Endothelial cell of umbilical vein (primary cell): ENCODE measurements at regions not wholly inside any gene's neighbourhood (a gene's known extent, or its start where the extent isn't known, plus 50 kb on each side); places are given as distances from the start of the nearest gene placed in this dataset.

Source experiments
- BruUV-seq: library from RNA; stranded (reverse); fragments of 400-500 nt; replicated peaks from 2 replicates; lab custom pipeline; 2021; lab: Mats Ljungman, UMichigan
- CTCF ChIA-PET: fragments of 300-600, 350-600 bp; sonication (Branson Sonifier 250); formaldehyde crosslinking; loops from one replicate; lab custom pipeline; 2021; ENCODE audit warnings: antibody characterized with exemption, inconsistent platforms; lab: Charles Lee
- POLR2A ChIA-PET: fragments of 300-600, 350-600 bp; sonication (Branson Sonifier 250); formaldehyde crosslinking; loops from one replicate; lab custom pipeline; 2021; ENCODE audit warnings: antibody characterized with exemption, inconsistent platforms; lab: Charles Lee
- DNase-seq: peaks from one replicate; pipeline ENCODE4 v3.0.0-alpha.2; 2011; ENCODE audit warnings: low read depth, low spot score
- FAIRE-seq: peaks from 2 replicates; lab custom pipeline; 2011; peaks lifted over from hg19 to GRCh38; lab: Jason Lieb, UNC
- H2AFZ ChIP-seq: 2 replicates; pipeline ENCODE4 v1.6.0; 2012; ENCODE audit warnings: low read depth, low read length, control low read depth, inconsistent platforms
- H3K27ac ChIP-seq: 2 replicates; pipeline ENCODE4 v1.5.1; 2011; ENCODE audit warnings: low read depth, mild to moderate bottlenecking, control low read depth, low read length, moderate library complexity; ENCODE audit not compliant: insufficient read depth
- H3K27me3 ChIP-seq, 2 experiments: 2 replicates each; pipeline versions ENCODE4 v1.6.0 to v1.6.1; 2011; ENCODE audit warnings: low read length in 2 of 2, mixed read lengths in 1 of 2; ENCODE audit not compliant: control insufficient read depth in 2 of 2, insufficient read depth in 2 of 2
- H3K36me3 ChIP-seq, 2 experiments: 2 replicates in 1 of 2; 3 replicates in 1 of 2; pipeline ENCODE4 v1.5.1; 2011; ENCODE audit warnings: low read length in 2 of 2, mild to moderate bottlenecking in 1 of 2, moderate library complexity in 1 of 2; ENCODE audit not compliant: control insufficient read depth in 2 of 2, insufficient read depth in 2 of 2; ENCODE audit errors: extremely low read depth in 1 of 2
- H3K4me1 ChIP-seq: 3 replicates; pipeline ENCODE4 v1.5.1; 2011; ENCODE audit warnings: mild to moderate bottlenecking, low read length; ENCODE audit not compliant: control insufficient read depth, insufficient read depth; ENCODE audit errors: extremely low read depth
- H3K4me2 ChIP-seq: 2 replicates; pipeline ENCODE4 v1.6.1; 2011; ENCODE audit warnings: low read length, control low read depth, mixed read lengths; ENCODE audit not compliant: insufficient read depth
- H3K4me3 ChIP-seq, 3 experiments: fragments of 200-600 bp in 1 of 3; sonication (generic), shearing (Covaris generic) in 1 of 3; replicated peaks in 1 of 3; 2 replicates each; pipeline ENCODE4 v1.5.1; 2011 to 2016; ENCODE audit warnings: control low read depth in 3 of 3, low read length in 3 of 3, mild to moderate bottlenecking in 2 of 3, inconsistent platforms in 1 of 3, low read depth in 1 of 3, moderate library complexity in 1 of 3; ENCODE audit not compliant: insufficient read depth in 1 of 3
- H3K79me2 ChIP-seq: 2 replicates; pipeline ENCODE4 v1.6.0; 2012; ENCODE audit warnings: low read length, inconsistent platforms; ENCODE audit not compliant: control insufficient read depth, insufficient read depth
- H3K9ac ChIP-seq: replicated peaks from 2 replicates; pipeline ENCODE3; 2011; ENCODE audit warnings: low read length, control low read depth; ENCODE audit not compliant: insufficient read depth; ENCODE audit errors: extremely low read depth
- H3K9me1 ChIP-seq: replicated peaks from 3 replicates; pipeline ENCODE4 v1.6.0; 2011; ENCODE audit warnings: mild to moderate bottlenecking, low read length; ENCODE audit not compliant: control insufficient read depth, insufficient read depth; ENCODE audit errors: extremely low read depth
- H3K9me3 ChIP-seq: replicated peaks from 2 replicates; pipeline ENCODE4 v1.5.1; 2012; ENCODE audit warnings: low read length, inconsistent platforms; ENCODE audit not compliant: control insufficient read depth, insufficient read depth
- H4K20me1 ChIP-seq: replicated peaks from 2 replicates; pipeline ENCODE3; 2011; ENCODE audit warnings: mild to moderate bottlenecking, low read length; ENCODE audit not compliant: control insufficient read depth, insufficient read depth; ENCODE audit errors: extremely low read depth
- CTCF ChIP-seq, 2 donors: IDR thresholded peaks; 1 replicate in 1 of 2; 2 replicates in 1 of 2; pipeline ENCODE4 v1.5.1; 2011; ENCODE audit warnings: low read length in 2 of 2, mild to moderate bottlenecking in 2 of 2, moderate library complexity in 2 of 2, control low read depth in 1 of 2, inconsistent platforms in 1 of 2, low read depth in 1 of 2; ENCODE audit not compliant: insufficient read depth in 1 of 2; ENCODE audit errors: extremely low read depth in 1 of 2
- EZH2 ChIP-seq: IDR thresholded peaks from 2 replicates; pipeline ENCODE4 v1.6.1; 2012; ENCODE audit warnings: borderline replicate concordance, low read depth, mild to moderate bottlenecking, moderate library complexity, low read length, inconsistent platforms; ENCODE audit not compliant: severe bottlenecking
- FOS ChIP-seq: IDR thresholded peaks from 2 replicates; pipeline ENCODE4 v1.6.1; 2011; ENCODE audit warnings: mild to moderate bottlenecking, low read length, moderate library complexity, borderline replicate concordance; ENCODE audit not compliant: insufficient read depth
- GATA2 ChIP-seq: IDR thresholded peaks from 2 replicates; pipeline ENCODE4 v1.7.0; 2011; ENCODE audit warnings: low read depth, mild to moderate bottlenecking, moderate library complexity, mixed read lengths, low read length; ENCODE audit not compliant: insufficient read length, insufficient read depth
- JUN ChIP-seq: IDR thresholded peaks from 2 replicates; pipeline ENCODE4 v1.6.1; 2011; ENCODE audit warnings: borderline replicate concordance, low read depth; ENCODE audit not compliant: insufficient read length, insufficient read depth
- MYC ChIP-seq: IDR thresholded peaks from one replicate; pipeline ENCODE4 v1.6.1; 2011; ENCODE audit warnings: mild to moderate bottlenecking, low read depth, low read length
- POLR2A ChIP-seq: IDR thresholded peaks from 2 replicates; pipeline ENCODE4 v1.6.1; 2012; ENCODE audit warnings: low read depth, mild to moderate bottlenecking, control low read depth, low read length
- POLR2AphosphoS5 ChIP-seq: IDR thresholded peaks from 2 replicates; pipeline ENCODE4 v1.6.1; 2012; ENCODE audit warnings: low read depth, mild to moderate bottlenecking, control low read depth, low read length, moderate library complexity; ENCODE audit not compliant: insufficient read depth
- dilution Hi-C: fragments of 300-500 bp; cut with MboI; formaldehyde crosslinking; loops from one replicate; pipeline ENCODE4 v1.15.0; 2019; ENCODE audit warnings: low sequenced_read_pairs; ENCODE audit not compliant: extremely low pct_ligation_motif_present
- intact Hi-C: fragments of 100-400 bp; cut with micrococcal nuclease; formaldehyde crosslinking; loops from one replicate; pipeline ENCODE4 v1.10.0; 2022
- TF ChIP-seq, protein P1 (sequence below): IDR thresholded peaks from 2 replicates; pipeline ENCODE4 v1.6.1; 2011; ENCODE audit not compliant: insufficient read depth, insufficient read length

DNA sequence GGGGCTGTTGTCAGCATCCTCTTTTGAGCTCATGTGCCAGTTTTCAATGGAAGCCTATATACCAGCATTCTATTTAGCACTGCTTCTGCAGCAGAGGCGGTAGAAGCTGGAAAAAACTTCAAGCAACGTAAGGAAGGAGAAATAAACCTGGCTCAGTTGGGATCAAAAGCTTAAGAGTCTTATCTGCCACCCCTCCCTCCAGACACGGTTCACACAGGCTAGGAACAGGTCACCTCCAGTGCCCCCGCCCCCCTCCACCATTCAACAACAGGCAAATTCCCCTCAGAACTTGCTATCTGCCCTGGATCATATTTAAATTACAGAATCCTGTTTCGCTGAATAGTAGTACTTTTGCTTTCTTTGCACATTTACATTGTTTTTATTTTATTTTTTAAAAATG lies 384.8 kb upstream of the PKDCC start:
- Histone ChIP-seq H3K9me3 (no peaks in the 10 kb centered on the region), H3K36me3 (no peaks in the 10 kb centered on the region), H2AFZ (no peak overlapping the region), H3K27me3 (no peaks in the 10 kb centered on the region), H3K4me1 (no peaks in the 10 kb centered on the region), H3K27ac (no peak overlapping the region), H3K79me2 (no peaks in the 10 kb centered on the region), H3K9ac (no peak overlapping the region), H4K20me1 (no peaks in the 10 kb centered on the region), H3K4me3 (no peak overlapping the region), H3K4me2 (no peak overlapping the region), H3K9me1 (no peaks in the 10 kb centered on the region)
- ChIA-PET POLR2A (no interaction called here), CTCF (interaction anchor here (1.7 kb wide), 1 partner anchor 36 kb away, joined by 5 read pairs; no protein-coding TSS in a partner anchor)
- BruUV-seq = no TSS peak
- intact Hi-C loops (no loop called here), dilution Hi-C loops (no loop called here)
- TF ChIP-seq POLR2AphosphoS5 (no peak), CTCF (IDR thresholded peaks at IDR 0.05; ENCODE audit: extremely low read depth in 1 of 2, insufficient read depth in 1 of 2, low read depth in 1 of 2, low read length in 2 of 2) (no peak), GATA2 (no peak), FOS (no peak), EZH2 (no peak), JUN (no peak)
- DNase-seq (no peak), FAIRE-seq (no peak)

GRCh38 chr2:41668529-41668928 lies 379.3 kb upstream of the PKDCC start:
- Histone ChIP-seq H3K4me3 (no peak overlapping the region), H3K9me1 (no peaks in the 10 kb centered on the region), H3K4me1 (no peaks in the 10 kb centered on the region), H3K27me3 (no peaks in the 10 kb centered on the region), H2AFZ (no peak overlapping the region), H4K20me1 (no peaks in the 10 kb centered on the region), H3K27ac (no peak overlapping the region), H3K36me3 (no peaks in the 10 kb centered on the region), H3K9me3 (no peaks in the 10 kb centered on the region), H3K79me2 (no peaks in the 10 kb centered on the region), H3K4me2 (no peak overlapping the region), H3K9ac (no peak overlapping the region)
- DNase-seq (no peak), FAIRE-seq (no peak)
- no TSS peak for BruUV-seq
- CTCF ChIA-PET = no interaction called here
- TF ChIP-seq GATA2 = no peak
- TF ChIP-seq CTCF (IDR thresholded peaks at IDR 0.05; ENCODE audit: extremely low read depth in 1 of 2, insufficient read depth in 1 of 2, low read depth in 1 of 2, low read length in 2 of 2) = no peak
- TF ChIP-seq JUN = no peak
- no peak for TF ChIP-seq POLR2AphosphoS5
- no peak for TF ChIP-seq POLR2A
- no peak for TF ChIP-seq FOS
- no peak for TF ChIP-seq MYC
- no peak for TF ChIP-seq EZH2
- TF ChIP-seq, protein P1, sequence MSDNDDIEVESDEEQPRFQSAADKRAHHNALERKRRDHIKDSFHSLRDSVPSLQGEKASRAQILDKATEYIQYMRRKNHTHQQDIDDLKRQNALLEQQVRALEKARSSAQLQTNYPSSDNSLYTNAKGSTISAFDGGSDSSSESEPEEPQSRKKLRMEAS = no peak
- POLR2A ChIA-PET = no interaction called here
- dilution Hi-C loops (no loop called here), intact Hi-C loops (no loop called here)
